ENCODE measurements at regions not wholly inside any gene's neighbourhood (a gene's known extent, or its start where the extent isn't known, plus 50 kb on each side); places are given as distances from the start of the nearest gene placed in this dataset.

DNA sequence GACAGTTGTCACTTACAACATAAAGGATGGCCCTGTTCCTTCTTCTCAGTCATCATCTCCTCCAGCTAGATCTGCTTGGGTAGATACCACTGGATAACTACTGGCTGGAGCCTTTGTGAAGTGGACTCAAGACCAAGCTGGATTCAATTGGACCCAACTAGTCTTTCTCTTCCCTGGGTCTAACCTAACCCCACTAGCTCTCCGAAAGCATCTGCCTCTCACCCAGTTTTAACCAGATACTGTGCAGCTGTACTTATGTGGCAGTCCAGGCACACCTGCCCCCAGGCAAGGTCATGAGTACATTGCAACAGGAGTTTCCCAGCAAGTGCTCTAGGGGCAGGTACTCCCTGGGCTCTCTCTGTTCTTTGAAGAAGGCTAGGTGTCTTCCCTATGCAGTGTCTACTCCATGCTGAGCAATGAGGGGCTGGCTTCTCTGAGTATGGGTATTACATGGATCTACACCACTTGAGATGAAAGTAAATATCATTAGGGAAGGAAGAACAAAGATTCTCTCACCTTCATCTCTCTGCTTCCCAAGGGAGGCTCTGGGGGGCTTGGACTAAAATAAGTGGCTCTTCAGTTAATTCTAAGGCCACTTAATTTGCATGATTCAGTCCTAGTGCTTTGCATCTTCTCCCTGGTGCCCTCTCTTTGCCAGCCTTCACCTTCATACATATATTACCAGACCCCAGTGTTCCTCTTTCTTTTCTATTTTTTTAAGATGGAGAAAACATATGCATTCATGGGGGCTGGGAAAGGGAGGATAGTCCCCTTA is 236.1 kb downstream of the NXPE2 start (continued):
- TF ChIP-seq SUPT20H (IDR thresholded peaks at IDR 0.05; ENCODE audit: borderline replicate concordance, control insufficient read depth, low read depth, low read length) (no peak), ELK1 (IDR thresholded peaks at IDR 0.05; ENCODE audit: low read depth, low read length) (no peak), HDAC2 (IDR thresholded peaks at IDR 0.05) (no peak), ZNF687 (IDR thresholded peaks at IDR 0.05) (no peak), ZBED1 (IDR thresholded peaks at IDR 0.05; ENCODE audit: borderline replicate concordance) (no peak), CUX1 (IDR thresholded peaks at IDR 0.05; ENCODE audit: insufficient replicate concordance, low read depth, low read length) (no peak), SP1 (IDR thresholded peaks at IDR 0.05; ENCODE audit: low read depth, low read length) (no peak)

All from GM12878 (cell line).